DMS53 treated with DMSO at 0.1 percent for 48 hours (cell line): ENCODE measurements at regions not wholly inside any gene's neighbourhood (a gene's known extent, or its start where the extent isn't known, plus 50 kb on each side); places are given as distances from the start of the nearest gene placed in this dataset.

Source experiments
- DNase-seq: peaks from one replicate; lab custom pipeline; 2025; ENCODE audit not compliant: unreplicated experiment; lab: John Stamatoyannopoulos, UW

DNA sequence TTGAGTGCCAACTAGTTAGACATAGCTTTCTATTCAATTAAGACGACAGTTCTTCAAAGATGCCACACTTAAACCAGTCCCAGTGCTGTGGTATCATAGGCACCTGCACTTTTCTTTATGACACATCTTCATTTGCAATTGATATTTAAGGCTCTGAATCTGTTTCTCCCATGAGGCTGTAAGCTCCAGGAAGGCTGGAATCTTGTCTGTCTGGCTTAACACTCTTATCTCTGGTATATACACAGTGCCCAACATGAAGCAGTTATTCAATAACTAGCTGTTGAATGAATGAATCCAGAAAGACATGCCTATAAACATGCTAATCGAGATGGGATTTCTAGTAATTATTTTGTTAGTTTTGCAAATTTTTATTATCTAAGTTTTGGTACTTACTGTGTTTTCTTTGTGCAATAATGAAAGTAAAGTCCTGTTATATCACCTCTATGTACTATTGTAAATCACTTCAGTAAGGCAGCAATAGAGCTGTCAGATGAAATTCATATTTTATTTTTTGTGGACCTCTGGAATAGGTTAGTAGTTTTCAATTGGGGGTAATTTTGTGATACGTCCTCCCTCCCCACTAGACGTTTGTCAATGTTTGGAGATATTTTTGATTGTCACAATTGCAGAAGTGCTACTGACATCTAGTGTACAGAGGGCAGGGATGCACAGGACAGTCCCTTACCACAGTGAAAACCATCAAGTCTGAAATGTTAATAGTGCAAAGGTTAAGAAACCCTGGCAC, 51.3 kb upstream of the STEAP4 start:
- DNase-seq, result peak; percentile 69

DNA sequence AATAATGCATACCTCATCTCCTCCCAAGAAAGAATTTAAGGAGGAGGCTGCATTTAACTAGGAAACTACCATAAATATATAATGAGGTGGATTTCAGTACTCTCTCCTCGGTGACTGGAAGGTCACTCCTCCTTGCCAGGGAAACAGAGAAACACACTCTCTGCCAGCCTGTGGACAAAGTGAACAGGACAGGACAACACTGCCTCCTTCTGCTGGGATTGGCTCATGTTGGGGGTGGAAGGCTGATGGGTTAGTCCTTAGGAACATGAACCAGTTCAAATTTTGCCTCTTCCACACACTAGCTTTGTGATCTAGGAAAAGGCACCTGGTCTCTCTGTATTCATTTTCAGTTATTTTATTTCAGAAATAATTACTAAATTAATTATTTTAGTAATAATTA, 50.6 kb upstream of the STEAP4 start:
- DNase-seq, result peak; percentile 70
